Coronary artery (tissue), 2 donors: ENCODE measurements at regions not wholly inside any gene's neighbourhood (a gene's known extent, or its start where the extent isn't known, plus 50 kb on each side); places are given as distances from the start of the nearest gene placed in this dataset.
A peak's percentile ranks its signal among the peaks of the same experiment; 100 is the strongest.

Experiments
- DNase-seq: peaks from one replicate; pipeline ENCODE4 v3.0.0-alpha.2; 2017; ENCODE audit warnings: low spot score
- H3K27ac ChIP-seq, 2 donors: fragments of 200-600 bp; sonication (generic); one replicate each; pipeline ENCODE4 v1.5.1; 2016 to 2019
- H3K4me3 ChIP-seq: fragments of 200-600 bp; sonication (generic); 2 replicates; pipeline ENCODE4 v1.5.1; 2016; ENCODE audit warnings: mild to moderate bottlenecking, moderate library complexity
- TF ChIP-seq, protein P1 (sequence below): fragments of 200-600 bp; sonication (generic); IDR thresholded peaks from one replicate; pipeline ENCODE4 v1.5.1; 2019; ENCODE audit warnings: antibody characterized with exemption

DNA sequence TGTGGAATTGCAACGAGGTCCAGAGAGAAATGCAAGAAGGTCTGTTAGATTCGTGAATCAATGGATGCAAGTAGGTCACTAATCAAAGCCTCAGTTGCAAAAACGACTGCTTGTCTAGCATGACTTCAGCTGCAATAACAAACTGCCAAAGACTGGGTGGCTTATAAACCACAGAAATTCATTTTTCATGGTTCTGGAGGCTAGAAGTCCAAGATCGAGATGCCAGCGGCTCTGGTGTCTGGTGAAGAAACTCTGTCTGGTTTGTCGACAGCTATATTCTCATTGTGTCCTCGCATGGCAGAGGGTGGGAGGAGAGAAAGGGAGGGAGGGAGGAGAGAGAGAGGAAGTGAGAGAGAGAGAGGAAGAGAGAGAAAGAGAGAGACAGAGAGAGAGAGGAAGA is 114.7 kb downstream of the MXRA5 start:
- no peak for DNase-seq
- Histone ChIP-seq H3K4me3 (no peak overlapping the region), H3K27ac (no peak overlapping the region)
- TF ChIP-seq, protein P1, sequence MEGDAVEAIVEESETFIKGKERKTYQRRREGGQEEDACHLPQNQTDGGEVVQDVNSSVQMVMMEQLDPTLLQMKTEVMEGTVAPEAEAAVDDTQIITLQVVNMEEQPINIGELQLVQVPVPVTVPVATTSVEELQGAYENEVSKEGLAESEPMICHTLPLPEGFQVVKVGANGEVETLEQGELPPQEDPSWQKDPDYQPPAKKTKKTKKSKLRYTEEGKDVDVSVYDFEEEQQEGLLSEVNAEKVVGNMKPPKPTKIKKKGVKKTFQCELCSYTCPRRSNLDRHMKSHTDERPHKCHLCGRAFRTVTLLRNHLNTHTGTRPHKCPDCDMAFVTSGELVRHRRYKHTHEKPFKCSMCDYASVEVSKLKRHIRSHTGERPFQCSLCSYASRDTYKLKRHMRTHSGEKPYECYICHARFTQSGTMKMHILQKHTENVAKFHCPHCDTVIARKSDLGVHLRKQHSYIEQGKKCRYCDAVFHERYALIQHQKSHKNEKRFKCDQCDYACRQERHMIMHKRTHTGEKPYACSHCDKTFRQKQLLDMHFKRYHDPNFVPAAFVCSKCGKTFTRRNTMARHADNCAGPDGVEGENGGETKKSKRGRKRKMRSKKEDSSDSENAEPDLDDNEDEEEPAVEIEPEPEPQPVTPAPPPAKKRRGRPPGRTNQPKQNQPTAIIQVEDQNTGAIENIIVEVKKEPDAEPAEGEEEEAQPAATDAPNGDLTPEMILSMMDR: no peak

DNA sequence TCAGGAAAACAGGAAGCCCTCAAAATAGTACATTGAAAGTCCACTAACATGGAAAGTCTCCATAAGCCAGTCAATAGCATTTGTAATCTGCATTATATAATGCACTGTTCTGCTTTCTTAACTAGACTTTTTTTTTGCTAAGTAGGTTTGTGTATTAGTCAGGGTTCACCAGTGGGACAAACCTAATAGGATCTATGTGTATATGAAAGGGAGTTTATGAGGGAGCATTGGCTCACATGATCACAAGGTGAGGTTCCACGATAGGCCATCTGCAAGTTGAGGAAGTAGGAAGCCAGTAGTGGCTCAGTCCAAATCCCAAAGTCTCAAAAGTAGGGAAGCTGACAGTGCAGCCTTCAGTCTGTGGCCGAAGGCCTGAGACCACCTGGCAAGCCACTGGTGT is 116.0 kb downstream of the MXRA5 start:
- DNase-seq: no peak
- no peak overlapping the region for H3K4me3 ChIP-seq
- no peak overlapping the region for H3K27ac ChIP-seq
- TF ChIP-seq, protein P1: no peak

DNA sequence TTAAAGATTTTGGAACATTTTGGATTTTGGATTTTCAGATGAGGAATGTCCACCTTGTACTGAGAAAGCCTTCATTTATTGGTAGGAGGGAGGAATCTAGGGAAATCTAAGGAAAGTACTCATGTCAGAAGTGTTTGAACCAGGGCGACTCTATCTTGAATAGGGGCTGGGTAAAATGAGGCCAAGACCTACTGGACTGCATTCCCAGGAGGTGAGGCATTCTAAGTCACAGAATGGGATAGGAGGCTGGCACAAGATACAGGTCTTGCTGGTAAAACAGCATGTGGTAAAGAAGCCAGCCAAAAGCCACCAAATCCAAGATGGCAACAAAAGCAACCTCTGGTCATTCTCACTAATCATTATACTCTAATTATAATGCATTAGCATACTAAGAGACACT is 118.9 kb downstream of the MXRA5 start:
- Histone ChIP-seq H3K4me3 (no peak overlapping the region), H3K27ac (no peak overlapping the region)
- TF ChIP-seq, protein P1: no peak
- DNase-seq: no peak

DNA sequence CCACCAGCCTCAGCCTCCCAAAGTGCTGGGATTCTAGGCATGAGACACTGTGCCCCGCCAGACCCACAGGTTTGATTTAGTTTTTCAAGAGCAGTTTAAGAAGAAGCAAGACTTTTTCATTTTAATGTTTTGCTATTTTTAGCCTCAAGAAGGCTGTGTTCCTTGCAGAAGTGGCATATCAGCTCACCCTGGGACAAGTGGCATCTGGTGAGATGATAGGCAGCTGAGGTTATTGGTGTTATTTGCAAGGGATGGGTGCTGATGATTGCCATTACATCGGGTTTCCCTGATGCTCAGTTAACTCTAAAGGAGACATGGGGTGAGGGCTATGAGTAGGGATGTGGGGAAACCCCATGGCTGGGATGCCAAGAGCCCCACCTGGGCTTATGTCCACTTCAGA is 120.4 kb downstream of the MXRA5 start:
- H3K4me3 ChIP-seq: no peak overlapping the region
- TF ChIP-seq, protein P1: no peak
- no peak overlapping the region for H3K27ac ChIP-seq
- no peak for DNase-seq

DNA sequence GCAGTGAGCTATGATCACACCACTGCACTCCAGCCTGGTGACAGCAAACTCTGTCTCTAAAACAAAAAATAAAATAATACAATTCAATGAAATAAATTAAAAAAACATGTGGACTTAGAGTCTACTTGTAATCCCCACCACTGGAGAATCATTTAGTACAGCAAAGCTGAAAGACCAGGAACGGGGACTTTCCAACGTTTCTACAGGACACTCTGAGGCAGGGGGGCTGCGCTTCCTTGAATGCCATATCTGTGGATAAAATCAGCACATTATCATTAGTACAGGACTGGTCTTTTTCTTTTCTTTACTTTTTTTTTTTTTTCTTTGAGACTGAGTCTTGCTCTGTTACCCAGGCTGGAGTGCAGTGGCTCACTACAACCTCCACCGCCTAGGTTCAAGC is 124.8 kb downstream of the MXRA5 start:
- no peak overlapping the region for H3K27ac ChIP-seq
- no peak overlapping the region for H3K4me3 ChIP-seq
- TF ChIP-seq, protein P1: no peak
- DNase-seq: peak; percentile 4

DNA sequence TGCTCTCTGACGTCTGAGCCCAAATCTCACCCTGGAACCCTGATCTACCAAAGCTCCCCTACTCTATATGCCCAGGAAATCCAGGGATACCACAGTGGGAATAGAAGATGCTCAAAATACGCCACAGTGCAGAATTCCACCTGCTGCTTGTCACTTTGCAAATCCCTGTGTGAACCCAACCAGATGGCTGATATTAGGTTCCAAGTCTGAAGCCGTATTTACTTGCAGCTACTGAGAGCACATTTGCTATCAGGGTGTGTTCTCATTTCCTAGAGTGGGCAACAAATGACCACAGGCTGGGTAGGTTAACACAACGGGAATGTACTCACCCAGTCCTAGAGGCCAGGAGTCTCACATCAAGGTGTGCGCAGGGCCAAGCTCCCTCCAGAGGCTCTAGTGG is 126.8 kb downstream of the MXRA5 start:
- H3K4me3 ChIP-seq: no peak overlapping the region
- DNase-seq: no peak
- H3K27ac ChIP-seq: no peak overlapping the region
- TF ChIP-seq, protein P1: no peak

DNA sequence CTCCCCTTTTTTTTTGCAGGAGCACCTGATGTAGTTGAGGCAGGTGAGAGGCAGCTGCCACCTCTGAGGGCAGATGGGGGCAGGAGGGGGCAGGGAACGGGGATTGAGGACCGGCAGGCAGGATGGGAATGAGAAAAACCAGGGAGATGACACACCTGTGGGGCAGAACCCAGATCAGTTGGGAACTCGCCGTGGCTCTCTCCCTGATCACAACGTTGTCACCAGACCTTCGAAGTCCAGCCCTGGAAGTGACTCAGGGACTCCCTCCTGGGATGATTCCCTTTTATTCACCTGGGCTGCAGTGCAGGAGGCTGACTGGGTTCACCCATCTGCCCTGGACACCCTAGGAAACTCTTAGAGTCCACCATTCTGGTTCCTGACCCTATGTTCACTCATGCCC is 127.2 kb downstream of the MXRA5 start:
- Histone ChIP-seq H3K27ac (no peak overlapping the region), H3K4me3 (no peak overlapping the region)
- no peak for DNase-seq
- TF ChIP-seq, protein P1: no peak
